ENCODE measurements at regions not wholly inside any gene's neighbourhood (a gene's known extent, or its start where the extent isn't known, plus 50 kb on each side); places are given as distances from the start of the nearest gene placed in this dataset.

- Histone ChIP-seq H3K4me3 (ENCODE audit: insufficient read length, low read depth) (no peak overlapping the region), H3K9me3 (ENCODE audit: insufficient read depth, low read length) (peaks cover 10% of the 10 kb centered on the region; the same call in 1 of the 2 replicates), H3K27me3 (ENCODE audit: insufficient read depth, insufficient read length) (no peaks in the 10 kb centered on the region), H3K36me3 (ENCODE audit: insufficient read depth, insufficient read length, low read length) (no peaks in the 10 kb centered on the region), H3K9ac (ENCODE audit: insufficient read length, low read depth) (no peak overlapping the region), H3K4me1 (ENCODE audit: insufficient read depth, insufficient read length) (no peaks in the 10 kb centered on the region)
- DNase-seq (ENCODE audit: low read depth, low spot score) = no peak
- TF ChIP-seq YY1 (IDR thresholded peaks at IDR 0.05; ENCODE audit: insufficient read depth, insufficient read length) = no peak
- no peak for TF ChIP-seq ZNF274 (IDR thresholded peaks at IDR 0.05; ENCODE audit: low read depth, low read length)
- no peak for TF ChIP-seq SUZ12 (IDR thresholded peaks at IDR 0.05; ENCODE audit: extremely low read depth, insufficient read depth, insufficient read length)
Observed at GRCh38 chr3:75118779-75119178, 504.3 kb upstream of the CNTN3 start.

- H3K36me3 ChIP-seq (ENCODE audit: insufficient read depth, insufficient read length, low read length) = no peaks in the 10 kb centered on the region
- no peaks in the 10 kb centered on the region for H3K4me1 ChIP-seq (ENCODE audit: insufficient read depth, insufficient read length)
- H3K9ac ChIP-seq (ENCODE audit: insufficient read length, low read depth) = no peak overlapping the region
- H3K9me3 ChIP-seq (ENCODE audit: insufficient read depth, low read length) = no peaks in the 10 kb centered on the region
- no peak overlapping the region for H3K4me3 ChIP-seq (ENCODE audit: insufficient read length, low read depth)
- DNase-seq (ENCODE audit: low read depth, low spot score) = no peak
- no peaks in the 10 kb centered on the region for H3K27me3 ChIP-seq (ENCODE audit: insufficient read depth, insufficient read length)
- no peak for TF ChIP-seq SUZ12 (IDR thresholded peaks at IDR 0.05; ENCODE audit: extremely low read depth, insufficient read depth, insufficient read length)
Observed at GRCh38 chr3:75126556-75126955, 512.1 kb upstream of the CNTN3 start.

GRCh38 chr3:75129101-75129500, 514.6 kb upstream of the CNTN3 start:
- no peak for TF ChIP-seq YY1 (IDR thresholded peaks at IDR 0.05; ENCODE audit: insufficient read depth, insufficient read length)
- TF ChIP-seq SUZ12 (IDR thresholded peaks at IDR 0.05; ENCODE audit: extremely low read depth, insufficient read depth, insufficient read length) = no peak
- no peak for TF ChIP-seq ZNF274 (IDR thresholded peaks at IDR 0.05; ENCODE audit: low read depth, low read length)
- H3K4me3 ChIP-seq (ENCODE audit: insufficient read length, low read depth) = no peak overlapping the region
- H3K36me3 ChIP-seq (ENCODE audit: insufficient read depth, insufficient read length, low read length) = no peaks in the 10 kb centered on the region
- no peaks in the 10 kb centered on the region for H3K4me1 ChIP-seq (ENCODE audit: insufficient read depth, insufficient read length)
- no peaks in the 10 kb centered on the region for H3K27me3 ChIP-seq (ENCODE audit: insufficient read depth, insufficient read length)
- H3K9me3 ChIP-seq (ENCODE audit: insufficient read depth, low read length) = no peaks in the 10 kb centered on the region
- no peak for DNase-seq (ENCODE audit: low read depth, low spot score)
- H3K9ac ChIP-seq (ENCODE audit: insufficient read length, low read depth) = no peak overlapping the region

GRCh38 chr3:75136100-75136897, 521.8 kb upstream of the CNTN3 start:
- Histone ChIP-seq H3K9ac (ENCODE audit: insufficient read length, low read depth) (no peak overlapping the region), H3K27me3 (ENCODE audit: insufficient read depth, insufficient read length) (no peaks in the 10 kb centered on the region), H3K4me1 (ENCODE audit: insufficient read depth, insufficient read length) (no peaks in the 10 kb centered on the region), H3K36me3 (ENCODE audit: insufficient read depth, insufficient read length, low read length) (no peaks in the 10 kb centered on the region), H3K9me3 (ENCODE audit: insufficient read depth, low read length) (peaks cover 3% of the 10 kb centered on the region; the same call in 1 of the 2 replicates), H3K4me3 (ENCODE audit: insufficient read length, low read depth) (no peak overlapping the region)
- DNase-seq (ENCODE audit: low read depth, low spot score) = no peak
- TF ChIP-seq YY1 (IDR thresholded peaks at IDR 0.05; ENCODE audit: insufficient read depth, insufficient read length) (no peak), ZNF274 (IDR thresholded peaks at IDR 0.05; ENCODE audit: low read depth, low read length) (no peak), SUZ12 (IDR thresholded peaks at IDR 0.05; ENCODE audit: extremely low read depth, insufficient read depth, insufficient read length) (no peak)

- no peak for TF ChIP-seq SUZ12 (IDR thresholded peaks at IDR 0.05; ENCODE audit: extremely low read depth, insufficient read depth, insufficient read length)
- TF ChIP-seq ZNF274 (IDR thresholded peaks at IDR 0.05; ENCODE audit: low read depth, low read length) = no peak
- no peak for TF ChIP-seq YY1 (IDR thresholded peaks at IDR 0.05; ENCODE audit: insufficient read depth, insufficient read length)
- Histone ChIP-seq H3K27me3 (ENCODE audit: insufficient read depth, insufficient read length) (no peaks in the 10 kb centered on the region), H3K9me3 (ENCODE audit: insufficient read depth, low read length) (peaks cover 3% of the 10 kb centered on the region; the same call in 1 of the 2 replicates), H3K4me3 (ENCODE audit: insufficient read length, low read depth) (no peak overlapping the region), H3K4me1 (ENCODE audit: insufficient read depth, insufficient read length) (no peaks in the 10 kb centered on the region), H3K9ac (ENCODE audit: insufficient read length, low read depth) (no peak overlapping the region), H3K36me3 (ENCODE audit: insufficient read depth, insufficient read length, low read length) (no peaks in the 10 kb centered on the region)
- no peak for DNase-seq (ENCODE audit: low read depth, low spot score)
Observed at GRCh38 chr3:75138345-75138744, 523.9 kb upstream of the CNTN3 start.

- H3K4me1 ChIP-seq (ENCODE audit: insufficient read depth, insufficient read length) = no peaks in the 10 kb centered on the region
- H3K9ac ChIP-seq (ENCODE audit: insufficient read length, low read depth) = no peak overlapping the region
- no peaks in the 10 kb centered on the region for H3K36me3 ChIP-seq (ENCODE audit: insufficient read depth, insufficient read length, low read length)
- no peak for DNase-seq (ENCODE audit: low read depth, low spot score)
- no peaks in the 10 kb centered on the region for H3K27me3 ChIP-seq (ENCODE audit: insufficient read depth, insufficient read length)
- TF ChIP-seq YY1 (IDR thresholded peaks at IDR 0.05; ENCODE audit: insufficient read depth, insufficient read length) (no peak), ZNF274 (IDR thresholded peaks at IDR 0.05; ENCODE audit: low read depth, low read length) (no peak), SUZ12 (IDR thresholded peaks at IDR 0.05; ENCODE audit: extremely low read depth, insufficient read depth, insufficient read length) (no peak)
- peaks cover 3% of the 10 kb centered on the region; the same call in 1 of the 2 replicates for H3K9me3 ChIP-seq (ENCODE audit: insufficient read depth, low read length)
- no peak overlapping the region for H3K4me3 ChIP-seq (ENCODE audit: insufficient read length, low read depth)
Observed at GRCh38 chr3:75140904-75141615, 523.1 kb upstream of the FRG2C start.

- Histone ChIP-seq H3K9ac (ENCODE audit: insufficient read length, low read depth) (no peak overlapping the region), H3K9me3 (ENCODE audit: insufficient read depth, low read length) (no peaks in the 10 kb centered on the region), H3K4me3 (ENCODE audit: insufficient read length, low read depth) (no peak overlapping the region), H3K4me1 (ENCODE audit: insufficient read depth, insufficient read length) (no peaks in the 10 kb centered on the region), H3K36me3 (ENCODE audit: insufficient read depth, insufficient read length, low read length) (no peaks in the 10 kb centered on the region), H3K27me3 (ENCODE audit: insufficient read depth, insufficient read length) (no peaks in the 10 kb centered on the region)
- TF ChIP-seq YY1 (IDR thresholded peaks at IDR 0.05; ENCODE audit: insufficient read depth, insufficient read length) (no peak), SUZ12 (IDR thresholded peaks at IDR 0.05; ENCODE audit: extremely low read depth, insufficient read depth, insufficient read length) (no peak), ZNF274 (IDR thresholded peaks at IDR 0.05; ENCODE audit: low read depth, low read length) (no peak)
- no peak for DNase-seq (ENCODE audit: low read depth, low spot score)
Observed at GRCh38 chr3:75144406-75144805, 519.7 kb upstream of the FRG2C start.

Measured in NT2/D1 (cell line).